ENCODE measurements at regions not wholly inside any gene's neighbourhood (a gene's known extent, or its start where the extent isn't known, plus 50 kb on each side); places are given as distances from the start of the nearest gene placed in this dataset.
"Not testable (repeated sequence)": the region's sequence is repeated elsewhere in the genome, so short reads cannot be mapped to it uniquely, and the experiment has no call there.

DNA sequence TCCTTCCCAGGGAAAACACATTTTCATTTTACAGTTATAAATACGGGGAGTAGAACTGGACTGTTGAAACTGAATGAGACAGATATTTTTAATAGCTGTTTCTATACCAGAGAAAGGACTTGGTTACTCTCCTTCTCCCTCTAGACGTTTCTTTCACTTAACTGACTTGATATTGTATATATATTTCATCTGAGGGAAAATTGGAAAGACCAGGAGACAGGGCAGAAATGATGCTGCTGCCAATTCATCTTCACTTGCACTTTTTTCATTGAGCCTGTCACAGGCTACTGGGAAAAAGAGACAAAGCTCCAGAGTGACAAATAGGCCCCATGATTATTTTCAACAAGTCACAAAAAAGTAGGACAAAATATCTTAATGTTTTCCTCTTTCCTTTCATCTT is 636.0 kb upstream of the TPK1 start:
- DNase-seq (ENCODE audit: low read depth in 2 of 2), result no peak

DNA sequence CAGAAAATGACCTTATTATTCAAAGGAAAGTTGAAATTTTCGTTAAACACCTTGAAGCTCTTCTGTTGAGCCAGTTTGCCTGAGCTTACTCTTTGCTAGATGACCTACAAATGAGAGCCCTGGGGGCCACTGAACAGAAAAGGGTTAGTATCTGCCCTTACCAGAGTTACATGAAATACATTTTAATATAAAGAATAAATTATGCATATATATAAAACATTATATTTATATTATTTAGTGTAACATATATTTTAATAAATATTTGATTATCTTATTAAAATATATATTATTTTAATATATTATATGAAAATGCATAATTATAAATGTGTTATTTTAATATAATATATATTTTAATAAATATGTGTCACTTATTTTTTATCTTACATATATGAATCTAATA is 628.4 kb upstream of the TPK1 start:
- no peak for DNase-seq (ENCODE audit: low read depth in 2 of 2)

DNA sequence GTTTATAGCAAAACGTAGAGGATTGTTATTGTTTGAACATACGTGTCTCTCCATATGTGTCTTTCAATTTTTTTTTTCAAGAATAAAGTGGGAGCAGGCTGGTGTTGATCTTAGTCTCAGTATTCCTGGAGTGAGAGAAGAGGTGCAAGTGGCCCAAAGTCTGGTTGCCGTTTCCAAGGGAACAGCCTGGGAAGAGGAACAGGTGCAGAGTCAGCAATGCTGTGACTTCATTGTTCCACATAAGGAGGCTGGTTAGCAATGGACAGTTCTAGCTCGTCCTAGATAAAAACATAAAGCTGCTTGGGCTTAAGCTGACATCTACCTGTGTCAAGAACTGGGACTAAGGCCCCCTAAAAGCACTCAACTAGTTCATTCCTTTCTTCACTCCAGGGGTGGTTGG is 626.6 kb upstream of the TPK1 start:
- DNase-seq (ENCODE audit: low read depth in 2 of 2), result no peak

DNA sequence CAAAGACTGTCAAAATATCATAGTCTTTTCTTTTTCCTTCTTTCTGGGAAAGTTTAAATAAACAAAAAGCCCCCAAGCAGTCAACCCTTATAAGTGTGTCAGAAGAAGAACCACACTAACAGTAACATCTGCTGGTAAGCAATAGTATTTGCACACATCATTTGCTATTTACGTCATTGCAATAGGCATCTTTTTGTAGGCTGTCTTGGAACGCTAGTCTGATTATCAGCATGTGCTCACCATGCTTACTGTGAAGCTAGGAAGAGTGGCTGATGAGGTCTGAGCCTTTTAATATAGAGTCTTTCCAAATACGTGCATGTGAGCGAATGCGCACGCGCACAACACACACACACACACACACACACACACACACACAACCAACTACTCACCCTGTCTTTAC is 599.0 kb upstream of the TPK1 start:
- DNase-seq (ENCODE audit: low read depth in 2 of 2), result no peak

DNA sequence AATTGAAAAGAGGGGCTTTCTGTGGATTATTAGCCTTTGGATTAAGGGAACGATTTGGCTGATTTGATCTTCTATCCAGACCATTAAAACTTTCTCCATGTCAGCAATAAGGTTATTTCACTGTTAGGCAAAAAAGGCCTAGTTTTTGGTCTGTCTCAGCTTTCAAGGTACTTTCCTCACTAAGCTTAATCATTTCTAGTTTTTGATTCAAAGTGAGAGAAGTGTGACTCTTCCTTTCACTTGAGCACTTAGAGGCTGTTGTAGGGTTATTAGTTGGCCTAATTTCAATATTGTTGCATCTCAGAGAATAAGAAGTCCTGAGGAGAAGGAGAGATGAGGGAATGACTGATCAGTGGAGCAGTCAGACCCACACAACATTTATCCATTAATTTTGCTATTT is 596.0 kb upstream of the TPK1 start:
- no peak for DNase-seq (ENCODE audit: low read depth in 2 of 2)

DNA sequence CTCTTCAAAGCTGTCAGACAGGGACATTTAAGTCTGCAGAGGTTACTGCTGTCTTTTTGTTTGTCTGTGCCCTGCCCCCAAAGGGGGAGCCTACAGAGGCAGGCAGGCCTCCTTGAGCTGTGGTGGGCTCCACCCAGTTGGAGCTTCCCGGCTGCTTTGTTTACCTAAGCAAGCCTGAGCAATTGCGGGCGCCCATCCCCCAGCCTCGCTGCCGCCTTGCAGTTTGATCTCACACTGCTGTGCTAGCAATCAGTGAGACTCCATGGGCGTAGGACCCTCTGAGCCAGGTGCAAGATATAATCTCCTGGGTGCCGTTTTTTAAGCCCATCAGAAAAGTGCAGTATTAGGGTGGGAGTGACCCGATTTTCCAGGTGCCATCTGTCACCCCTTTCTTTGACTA is 582.6 kb upstream of the TPK1 start:
- DNase-seq (ENCODE audit: low read depth in 2 of 2), result not testable (repeated sequence)

DNA sequence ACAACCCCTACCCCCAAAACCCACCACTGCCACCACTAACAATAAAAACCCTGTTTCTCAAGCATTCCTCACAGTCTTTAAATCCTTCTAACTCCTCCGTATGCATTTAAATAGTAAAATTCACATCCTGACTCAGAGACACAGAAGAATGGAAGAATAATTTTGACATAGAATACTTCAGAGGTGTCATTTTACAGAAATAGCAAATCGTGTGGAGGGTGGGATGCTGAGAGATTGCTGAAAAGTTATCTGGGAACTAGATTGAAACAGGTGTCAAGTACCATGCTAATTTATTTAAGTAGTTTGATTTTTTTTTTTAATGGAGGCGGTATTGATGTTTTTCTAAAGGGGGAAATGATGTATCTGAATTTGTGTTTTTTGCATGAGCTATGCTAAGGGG is 575.2 kb upstream of the TPK1 start:
- no peak for DNase-seq (ENCODE audit: low read depth in 2 of 2)

DNA sequence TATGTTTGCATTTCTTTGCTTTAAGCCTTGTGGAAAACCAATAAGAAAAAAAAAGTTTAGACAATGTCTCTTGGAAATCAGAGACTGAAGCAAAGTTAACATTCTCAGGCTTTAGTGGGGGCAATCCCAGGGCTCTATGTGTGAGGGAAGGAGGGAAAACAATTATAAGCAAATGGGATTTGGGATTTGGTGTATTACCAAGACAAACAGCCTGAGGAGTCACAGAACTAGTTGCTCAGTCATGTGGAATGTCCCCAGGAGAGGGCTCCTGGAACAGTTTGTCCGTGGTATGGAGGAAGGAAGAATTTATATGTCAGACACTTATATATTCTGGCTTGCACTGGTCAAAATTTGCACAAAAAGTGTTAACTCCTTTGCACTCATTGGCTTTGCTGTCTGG is 562.9 kb upstream of the TPK1 start:
- DNase-seq (ENCODE audit: low read depth in 2 of 2), result no peak

DNA sequence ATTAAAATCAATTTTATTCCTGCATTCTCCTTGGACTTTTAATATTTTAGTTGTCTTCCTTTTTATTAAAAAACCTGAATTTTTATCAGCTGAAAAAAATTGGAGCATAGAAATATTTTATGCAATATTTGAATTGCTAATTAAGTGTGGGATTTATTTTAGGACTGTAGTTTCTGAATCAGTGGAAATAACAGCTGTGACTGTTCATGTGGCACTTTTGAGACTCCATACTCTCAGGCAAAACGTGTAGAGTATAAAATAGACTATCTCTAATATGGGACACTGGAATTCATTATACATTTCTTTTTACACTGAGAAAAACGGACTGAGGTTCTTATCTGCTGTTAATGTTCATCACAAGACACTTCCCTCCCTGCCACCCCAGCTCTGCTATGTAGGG is 558.3 kb upstream of the TPK1 start:
- no peak for DNase-seq (ENCODE audit: low read depth in 2 of 2)

DNA sequence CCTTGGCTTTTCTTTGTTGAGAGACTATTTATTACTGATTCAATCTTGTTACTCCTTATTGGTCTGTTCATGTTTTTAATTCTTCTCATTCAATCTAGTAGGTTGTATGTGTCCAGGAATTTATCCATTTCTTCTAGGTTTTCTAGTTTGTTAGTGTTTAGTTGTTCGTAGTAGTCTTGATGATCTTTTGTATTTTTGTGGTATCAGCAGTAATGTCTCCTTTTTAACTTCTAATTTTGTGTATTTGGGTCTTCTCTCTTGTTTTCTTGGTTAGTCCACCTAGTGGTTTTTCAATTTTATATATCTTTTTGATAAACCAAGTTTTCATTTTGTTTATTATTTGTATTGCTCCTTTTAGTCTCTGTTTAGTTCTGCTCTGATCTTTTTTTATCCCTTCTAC is 546.9 kb upstream of the TPK1 start:
- DNase-seq (ENCODE audit: low read depth in 2 of 2), result no peak

DNA sequence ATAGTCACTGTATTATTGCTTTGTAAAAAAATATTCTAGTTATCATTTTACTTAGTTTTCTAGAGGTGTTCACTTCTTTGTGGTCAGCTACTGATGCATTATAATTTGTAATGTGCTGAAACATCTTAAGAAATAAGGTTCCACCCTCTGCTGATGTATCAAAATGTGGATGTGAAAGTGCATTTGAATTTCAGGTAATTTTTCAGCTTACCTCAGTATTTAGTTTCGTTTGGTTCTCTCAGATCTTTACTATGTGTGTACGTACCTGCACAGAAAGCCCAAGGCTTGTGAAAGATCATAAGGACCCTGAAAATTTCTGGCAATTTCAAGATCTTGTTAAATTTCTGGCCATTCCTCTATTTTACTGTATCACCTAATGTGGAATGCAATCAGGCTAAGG is 542.3 kb upstream of the TPK1 start:
- no peak for DNase-seq (ENCODE audit: low read depth in 2 of 2)

DNA sequence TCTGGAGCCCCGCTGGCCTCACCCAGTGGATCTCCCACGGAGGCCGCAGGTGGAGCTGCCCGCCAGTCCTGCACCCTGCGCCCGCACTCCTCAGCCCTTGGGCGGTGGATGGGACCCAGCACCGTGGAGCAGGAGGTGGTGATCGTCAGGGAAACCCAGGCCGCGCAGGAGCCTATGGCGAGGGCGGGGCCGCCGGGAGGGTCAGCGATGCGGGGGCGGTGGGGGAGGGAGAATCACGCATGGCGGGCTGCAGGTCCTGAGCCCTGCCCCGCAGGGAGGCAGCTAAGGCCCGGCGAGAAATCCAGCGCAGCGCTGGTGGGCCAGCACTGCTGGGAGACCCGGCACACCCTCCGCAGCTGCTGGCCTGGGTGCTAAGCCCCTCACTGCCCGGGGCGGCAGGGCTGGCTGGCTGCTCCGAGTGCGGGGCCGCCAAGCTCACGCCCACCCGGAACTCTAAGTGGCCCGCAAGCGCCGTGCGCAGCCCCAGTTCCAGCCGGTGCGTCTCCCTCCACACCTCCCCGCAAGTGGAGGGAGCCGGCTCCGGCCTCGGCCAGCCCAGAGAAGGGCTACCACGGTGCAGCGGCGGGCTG is 524.8 kb upstream of the TPK1 start:
- no peak for DNase-seq (ENCODE audit: low read depth in 2 of 2)

DNA sequence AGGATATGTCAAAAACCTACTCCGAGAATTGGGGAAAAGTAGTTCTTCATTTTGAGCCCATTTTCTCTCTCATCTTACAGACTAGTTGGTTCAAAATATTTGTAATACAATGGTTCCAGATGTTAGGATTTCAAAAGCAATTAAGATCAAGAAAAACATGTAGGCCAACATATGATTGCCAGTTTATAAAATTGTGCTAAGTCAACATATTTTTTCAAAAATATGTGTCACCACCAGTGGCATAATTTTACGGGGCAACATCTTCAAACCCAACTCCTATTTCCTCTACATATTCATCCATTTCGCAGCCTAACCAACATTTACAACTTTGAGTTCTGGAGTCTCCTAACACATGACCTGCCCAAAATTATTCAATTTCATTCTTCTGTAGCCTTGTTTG is 514.5 kb upstream of the TPK1 start:
- DNase-seq (ENCODE audit: low read depth in 2 of 2), result no peak

DNA sequence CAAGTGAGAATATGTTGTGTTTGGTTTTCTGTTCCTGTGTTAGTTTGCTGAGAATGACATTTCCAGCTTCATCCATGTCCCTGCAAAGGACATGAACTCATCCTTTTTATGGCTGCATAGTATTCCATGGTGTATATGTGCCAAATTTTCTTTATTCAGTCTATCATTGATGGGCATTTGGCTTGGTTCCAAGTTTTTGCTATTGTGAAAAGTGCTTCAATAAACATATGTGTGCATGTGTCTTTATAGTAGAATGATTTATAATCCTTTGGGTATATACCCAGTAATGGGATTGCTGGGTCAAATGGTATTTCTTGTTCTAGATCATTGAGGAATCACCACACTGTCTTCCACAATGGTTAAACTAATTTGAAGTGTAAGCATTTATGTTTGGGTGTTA is 513.6 kb upstream of the TPK1 start:
- not testable (repeated sequence) for DNase-seq (ENCODE audit: low read depth in 2 of 2)

DNA sequence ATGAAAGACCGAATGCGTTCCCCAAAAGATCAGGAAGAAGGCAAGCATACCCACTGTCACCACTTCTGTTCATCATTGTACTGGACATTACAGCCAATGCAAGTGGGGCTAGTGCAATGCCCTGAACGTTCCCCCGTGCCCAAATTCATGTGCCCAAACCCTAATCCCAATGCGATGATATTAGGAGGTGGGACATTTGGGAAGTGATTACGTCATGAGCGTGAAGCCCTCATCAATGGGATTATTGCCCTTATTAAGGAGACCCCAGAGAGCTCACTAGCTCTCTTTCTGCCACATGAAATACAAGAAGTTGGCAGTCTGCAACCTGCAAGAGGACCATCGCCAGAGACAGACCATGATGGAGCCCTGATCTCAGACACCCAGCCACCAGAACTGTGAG is 511.4 kb upstream of the TPK1 start:
- no peak for DNase-seq (ENCODE audit: low read depth in 2 of 2)

DNA sequence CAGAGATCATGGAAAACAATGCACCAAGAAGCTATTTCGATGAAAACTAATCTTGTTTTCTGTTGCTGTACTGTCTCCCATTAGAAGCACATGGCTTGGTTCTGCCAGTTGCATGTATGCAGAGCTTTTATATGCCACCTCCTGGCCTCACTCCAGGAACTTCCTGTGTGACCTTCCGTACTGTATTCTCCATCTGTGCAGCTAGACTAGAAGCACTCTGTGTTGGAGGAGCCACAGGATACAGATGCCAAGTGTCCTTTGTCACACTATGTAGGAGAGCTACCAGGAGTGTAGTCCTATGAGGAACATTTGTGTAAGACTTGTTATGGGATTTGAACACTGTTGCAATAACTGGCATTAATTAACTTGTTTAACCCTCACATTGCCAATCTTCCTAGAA is 503.5 kb upstream of the TPK1 start:
- DNase-seq (ENCODE audit: low read depth in 2 of 2), result no peak

DNA sequence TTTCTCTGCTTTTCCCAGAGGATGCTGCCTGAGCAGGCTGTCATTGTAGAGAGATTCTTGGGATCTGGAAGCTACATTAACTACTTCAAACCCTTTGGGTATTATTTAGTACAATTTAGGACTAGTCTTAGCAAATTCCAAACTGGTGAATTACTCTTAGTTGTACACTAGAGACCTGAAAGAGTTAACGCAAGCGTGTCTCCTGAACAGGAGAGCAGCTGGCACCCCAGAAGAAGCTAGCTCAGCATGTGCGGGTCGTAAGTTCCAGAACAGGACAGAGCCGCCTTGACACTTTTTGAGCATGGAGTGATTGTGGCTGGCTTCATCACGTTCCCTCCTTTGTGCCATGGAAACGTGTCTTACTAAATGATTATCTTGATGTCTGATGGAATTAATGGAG is 495.7 kb upstream of the TPK1 start:
- DNase-seq (ENCODE audit: low read depth in 2 of 2), result no peak

DNA sequence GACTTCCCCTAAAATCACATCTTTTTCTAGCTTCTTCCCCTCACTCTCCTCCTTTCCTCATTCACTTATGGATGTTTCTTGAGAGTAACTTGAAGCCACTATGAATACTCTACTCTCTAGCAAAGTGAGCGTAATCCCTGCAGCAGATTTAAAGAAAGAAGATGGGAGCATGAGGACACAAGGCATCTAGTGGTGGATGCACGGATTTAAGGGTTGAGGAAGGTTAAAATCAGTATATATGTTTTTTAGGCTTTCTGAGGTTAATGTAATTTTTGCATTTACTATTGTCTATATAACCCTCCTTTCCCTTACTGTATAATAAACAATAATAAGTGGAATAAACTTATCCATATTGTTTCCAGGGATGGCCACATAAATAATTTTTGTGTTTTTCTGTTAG is 495.2 kb upstream of the TPK1 start:
- no peak for DNase-seq (ENCODE audit: low read depth in 2 of 2)

DNA sequence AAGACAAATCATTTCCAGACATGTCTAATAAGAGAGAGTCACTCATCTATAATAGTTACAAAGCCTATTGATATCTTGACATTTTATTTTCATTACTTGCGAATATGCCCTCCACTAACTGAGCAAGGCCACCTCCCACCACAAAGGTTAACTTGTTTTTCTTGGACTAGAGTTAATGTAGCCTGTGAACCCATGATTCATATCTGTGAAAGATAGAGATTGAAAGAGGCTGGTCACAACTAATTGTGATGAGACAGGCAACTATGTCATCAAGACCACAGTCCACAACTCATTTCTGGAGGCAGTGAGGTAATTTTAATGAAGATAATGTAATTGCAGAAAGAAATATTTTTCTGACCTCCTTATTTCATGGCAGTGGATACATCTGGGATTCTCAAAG is 491.8 kb upstream of the TPK1 start:
- DNase-seq (ENCODE audit: low read depth in 2 of 2), result no peak

DNA sequence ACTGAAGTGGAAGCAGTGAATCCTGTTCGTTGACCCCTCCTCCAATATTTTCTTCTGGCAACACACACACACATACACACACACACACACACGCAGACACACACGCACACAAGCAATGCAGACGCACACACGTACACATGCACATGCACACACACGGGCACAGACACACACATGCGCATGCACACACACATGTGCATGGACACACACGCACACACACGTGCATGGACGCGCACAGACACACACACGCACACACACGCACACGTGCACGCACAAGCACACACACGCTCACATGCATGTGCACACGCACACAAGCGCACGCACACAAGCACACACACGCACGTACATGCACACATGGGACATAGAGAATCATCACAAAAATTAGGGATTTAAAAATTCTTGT is 488.2 kb upstream of the TPK1 start:
- DNase-seq (ENCODE audit: low read depth in 2 of 2), result no peak

DNA sequence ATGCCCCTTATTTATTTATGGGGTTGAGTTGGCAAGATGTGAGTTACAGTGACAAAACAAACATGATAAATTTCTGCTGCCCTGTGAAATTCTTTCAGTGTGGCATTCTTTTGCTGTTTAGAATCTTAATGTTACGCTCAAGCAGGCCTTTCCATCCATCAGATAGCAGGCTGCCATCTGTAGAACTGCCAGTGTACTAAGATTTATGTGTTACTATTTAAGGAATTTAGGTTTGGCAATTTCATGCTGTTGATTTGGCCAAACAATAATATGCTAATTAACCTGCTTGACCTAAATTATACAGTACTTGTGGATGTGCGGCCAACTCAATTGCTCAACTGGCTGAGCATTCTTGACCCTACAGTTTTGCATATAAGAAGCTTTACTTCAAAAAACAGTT is 477.7 kb upstream of the TPK1 start:
- DNase-seq (ENCODE audit: low read depth in 2 of 2), result no peak

DNA sequence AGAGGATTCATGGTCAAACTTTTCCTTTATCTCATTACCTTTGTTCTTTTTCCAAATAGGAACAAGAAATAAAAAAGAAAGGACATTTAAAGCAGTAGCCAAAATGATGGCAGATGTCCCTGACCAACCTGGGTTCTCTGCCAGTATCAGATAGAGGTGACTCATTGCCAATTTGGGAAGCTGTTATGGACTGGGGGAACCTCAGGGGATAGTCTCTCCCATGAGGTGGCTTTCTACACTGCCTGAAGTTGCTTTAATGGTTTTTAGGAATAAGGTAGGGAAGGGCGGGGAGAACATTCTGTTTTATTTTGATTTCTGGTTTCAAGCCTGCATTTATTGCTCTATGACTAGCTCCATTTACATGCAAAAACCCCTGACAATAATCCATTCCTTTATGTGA is 457.9 kb upstream of the TPK1 start:
- DNase-seq (ENCODE audit: low read depth in 2 of 2), result no peak

DNA sequence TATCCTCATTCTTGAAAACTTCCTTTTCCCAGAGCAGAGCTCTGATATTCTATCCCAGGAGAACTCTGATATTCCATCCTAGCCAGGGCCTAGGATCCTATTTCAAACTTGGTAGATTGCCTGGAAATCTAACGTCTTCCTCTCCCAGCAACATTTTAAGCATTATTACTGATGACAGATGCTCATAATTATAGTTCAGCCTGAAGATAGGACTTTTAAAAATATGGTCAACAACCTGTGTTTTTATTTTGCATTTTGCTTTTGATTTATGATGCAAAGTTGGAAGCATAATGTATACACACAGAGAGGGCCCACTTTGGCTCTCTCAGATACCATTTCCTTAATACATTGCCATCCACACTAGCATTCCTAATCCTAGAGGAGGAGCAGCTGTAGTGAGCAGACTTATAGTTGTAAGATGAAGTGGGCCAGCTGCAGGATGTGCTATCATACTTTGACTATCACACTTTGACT is 457.4 kb upstream of the TPK1 start:
- no peak for DNase-seq (ENCODE audit: low read depth in 2 of 2)

DNA sequence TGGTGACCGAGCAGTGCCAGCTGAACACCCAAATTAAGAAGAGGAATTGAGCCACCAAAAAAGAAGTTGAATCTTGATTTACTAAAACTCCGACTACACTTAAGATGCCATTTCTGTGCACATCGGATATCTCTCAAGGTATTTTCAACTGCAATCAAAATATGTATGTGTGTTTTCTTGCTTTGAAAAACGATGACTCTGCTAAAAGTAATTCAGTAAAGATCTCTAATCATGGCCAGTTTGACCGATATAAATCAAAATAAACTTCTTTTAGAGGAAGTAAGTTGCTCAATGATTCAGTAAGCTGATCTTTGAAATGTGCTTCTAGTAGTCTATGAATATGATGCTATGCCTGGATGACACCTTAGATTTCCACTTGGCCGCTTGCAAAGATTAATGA is 453.5 kb upstream of the TPK1 start:
- no peak for DNase-seq (ENCODE audit: low read depth in 2 of 2)

DNA sequence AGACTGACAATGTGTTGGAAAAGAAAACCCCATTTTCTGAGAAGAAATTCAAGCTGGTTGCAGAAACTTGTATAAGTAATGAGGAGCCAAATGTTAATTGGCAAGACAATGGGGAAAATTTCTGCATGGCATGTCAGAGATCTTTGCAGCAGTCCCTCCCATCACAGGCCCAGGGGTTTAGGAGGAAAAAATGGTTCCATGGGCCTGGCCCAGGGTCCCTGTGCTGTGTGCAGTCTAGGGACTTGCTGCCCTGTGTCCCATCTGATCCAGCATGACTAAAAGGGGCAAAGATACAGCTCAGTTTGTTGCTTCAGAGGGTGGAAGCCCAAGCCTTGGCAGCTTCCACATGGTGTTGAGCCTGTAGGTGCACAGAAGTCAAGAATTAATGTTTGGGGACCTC is 440.3 kb upstream of the TPK1 start:
- no peak for DNase-seq (ENCODE audit: low read depth in 2 of 2)

Data from activated CD4-positive, alpha-beta T cell treated with anti-CD3 and anti-CD28 coated beads for 24 hours (primary cell).